GM18508 (cell line): ENCODE measurements at regions not wholly inside any gene's neighbourhood (a gene's known extent, or its start where the extent isn't known, plus 50 kb on each side); places are given as distances from the start of the nearest gene placed in this dataset.

Experiments
- ATAC-seq: cut with Tn5 transposase; IDR thresholded peaks from one replicate; pipeline ENCODE4 v1.9.1; 2021; ENCODE audit warnings: moderate number of reproducible peaks; ENCODE audit not compliant: insufficient read depth, unreplicated experiment

- ATAC-seq, result no peak
Measured at GRCh38 chrX:5829469-5829868, 399.2 kb downstream of the NLGN4X start.

GRCh38 chrX:5829060-5829459 is 399.6 kb downstream of the NLGN4X start:
- no peak for ATAC-seq

GRCh38 chrX:5823903-5824302 is 404.8 kb downstream of the NLGN4X start:
- no peak for ATAC-seq

- no peak for ATAC-seq
Measured at GRCh38 chrX:5810636-5811035, 418.0 kb downstream of the NLGN4X start.

- ATAC-seq, result no peak
Measured at GRCh38 chrX:5807181-5807580, 421.5 kb downstream of the NLGN4X start.

- ATAC-seq, result no peak
Measured at GRCh38 chrX:5802391-5802790, 426.3 kb downstream of the NLGN4X start.

- no peak for ATAC-seq
Measured at GRCh38 chrX:5791721-5792120, 436.9 kb downstream of the NLGN4X start.

- no peak for ATAC-seq
Measured at GRCh38 chrX:5788910-5789309, 439.8 kb downstream of the NLGN4X start.

- ATAC-seq, result no peak
Measured at GRCh38 chrX:5780821-5781220, 447.8 kb downstream of the NLGN4X start.

- no peak for ATAC-seq
Measured at GRCh38 chrX:5775846-5776430, 452.7 kb downstream of the NLGN4X start.

GRCh38 chrX:5774446-5774845 is 454.2 kb downstream of the NLGN4X start:
- no peak for ATAC-seq

- ATAC-seq, result no peak
Measured at GRCh38 chrX:5771441-5771840, 457.2 kb downstream of the NLGN4X start.

- ATAC-seq, result no peak
Measured at GRCh38 chrX:5756616-5757015, 472.1 kb downstream of the NLGN4X start.

- no peak for ATAC-seq
Measured at GRCh38 chrX:5753291-5753690, 475.4 kb downstream of the NLGN4X start.

GRCh38 chrX:5752831-5753230 is 475.8 kb downstream of the NLGN4X start:
- ATAC-seq, result no peak

GRCh38 chrX:5748586-5749150 is 480.0 kb downstream of the NLGN4X start:
- ATAC-seq, result no peak

- ATAC-seq, result no peak
Measured at GRCh38 chrX:5746231-5746630, 482.4 kb downstream of the NLGN4X start.

GRCh38 chrX:5733501-5733900 is 495.2 kb downstream of the NLGN4X start:
- ATAC-seq, result no peak

GRCh38 chrX:5730556-5730955 is 498.1 kb downstream of the NLGN4X start:
- ATAC-seq, result no peak

GRCh38 chrX:5726224-5726623 is 502.4 kb downstream of the NLGN4X start:
- ATAC-seq, result no peak

- ATAC-seq, result no peak
Measured at GRCh38 chrX:5724123-5724522, 504.5 kb downstream of the NLGN4X start.

GRCh38 chrX:5718651-5719050 is 510.0 kb downstream of the NLGN4X start:
- ATAC-seq, result no peak

- ATAC-seq, result no peak
Measured at GRCh38 chrX:5716666-5717065, 512.0 kb downstream of the NLGN4X start.
